Suprapubic skin (tissue), 4 donors: ENCODE measurements at regions not wholly inside any gene's neighbourhood (a gene's known extent, or its start where the extent isn't known, plus 50 kb on each side); places are given as distances from the start of the nearest gene placed in this dataset.

Experiments
- DNase-seq, 2 donors: peaks; one replicate each; pipeline ENCODE4 v3.0.0-alpha.2; 2019; ENCODE audit warnings: low spot score in 2 of 2
- H3K27ac ChIP-seq: fragments of 200-600 bp; sonication (generic); one replicate; pipeline ENCODE4 v1.5.1; 2019
- H3K27me3 ChIP-seq: fragments of 200-600 bp; sonication (generic); one replicate; pipeline ENCODE4 v1.5.1; 2019
- H3K36me3 ChIP-seq: fragments of 200-600 bp; sonication (generic); one replicate; pipeline ENCODE4 v1.5.1; 2019
- H3K4me1 ChIP-seq: fragments of 200-600 bp; sonication (generic); one replicate; pipeline ENCODE4 v1.5.1; 2019
- H3K4me3 ChIP-seq: fragments of 200-600 bp; sonication (generic); one replicate; pipeline ENCODE4 v1.5.1; 2019; ENCODE audit warnings: mild to moderate bottlenecking
- H3K9me3 ChIP-seq: fragments of 200-600 bp; sonication (generic); one replicate; pipeline ENCODE4 v1.5.1; 2019
- CTCF ChIP-seq, 2 donors: fragments of 200-600 bp in 1 of 2; fragments of 450-650 bp in 1 of 2; sonication (generic) in 1 of 2; IDR thresholded peaks; one replicate each; pipeline ENCODE4 v1.5.1; 2016 to 2019; ENCODE audit warnings: antibody characterized with exemption in 2 of 2, mild to moderate bottlenecking in 1 of 2, moderate library complexity in 1 of 2
- EP300 ChIP-seq: sonication (generic); formaldehyde crosslinking; IDR thresholded peaks from one replicate; pipeline ENCODE4 v1.6.1; 2017; ENCODE audit warnings: antibody characterized with exemption
- POLR2A ChIP-seq, 2 donors: fragments of 450-650 bp; IDR thresholded peaks; one replicate each; pipeline ENCODE4 v1.6.1; 2017; ENCODE audit warnings: antibody characterized with exemption in 2 of 2, mild to moderate bottlenecking in 2 of 2, moderate library complexity in 2 of 2
- POLR2AphosphoS5 ChIP-seq, 3 donors: sonication (generic); formaldehyde crosslinking; IDR thresholded peaks; one replicate each; pipeline ENCODE4 v1.6.1; 2017; ENCODE audit warnings: antibody characterized with exemption in 3 of 3
- WGBS: methylation state at CpG from one replicate; pipeline ENCODE4 v1.1.5; 2018; 5-methylcytosine and 5-hydroxymethylcytosine counted together

- 82% methylated on average over 1 of the region's 1 CpG for WGBS
- H3K27ac ChIP-seq = no peak overlapping the region
- no peak for TF ChIP-seq POLR2AphosphoS5 (IDR thresholded peaks at IDR 0.05)
- no peak for TF ChIP-seq EP300
- peaks cover 8% of the 10 kb centered on the region for H3K4me1 ChIP-seq
- H3K9me3 ChIP-seq = no peaks in the 10 kb centered on the region
- no peaks in the 10 kb centered on the region for H3K27me3 ChIP-seq
- DNase-seq = no peak
- H3K36me3 ChIP-seq = no peaks in the 10 kb centered on the region
- no peak overlapping the region for H3K4me3 ChIP-seq
These were observed 179.6 kb upstream of the DIO2 start for GRCh38 chr14:80390906-80391305.

DNA sequence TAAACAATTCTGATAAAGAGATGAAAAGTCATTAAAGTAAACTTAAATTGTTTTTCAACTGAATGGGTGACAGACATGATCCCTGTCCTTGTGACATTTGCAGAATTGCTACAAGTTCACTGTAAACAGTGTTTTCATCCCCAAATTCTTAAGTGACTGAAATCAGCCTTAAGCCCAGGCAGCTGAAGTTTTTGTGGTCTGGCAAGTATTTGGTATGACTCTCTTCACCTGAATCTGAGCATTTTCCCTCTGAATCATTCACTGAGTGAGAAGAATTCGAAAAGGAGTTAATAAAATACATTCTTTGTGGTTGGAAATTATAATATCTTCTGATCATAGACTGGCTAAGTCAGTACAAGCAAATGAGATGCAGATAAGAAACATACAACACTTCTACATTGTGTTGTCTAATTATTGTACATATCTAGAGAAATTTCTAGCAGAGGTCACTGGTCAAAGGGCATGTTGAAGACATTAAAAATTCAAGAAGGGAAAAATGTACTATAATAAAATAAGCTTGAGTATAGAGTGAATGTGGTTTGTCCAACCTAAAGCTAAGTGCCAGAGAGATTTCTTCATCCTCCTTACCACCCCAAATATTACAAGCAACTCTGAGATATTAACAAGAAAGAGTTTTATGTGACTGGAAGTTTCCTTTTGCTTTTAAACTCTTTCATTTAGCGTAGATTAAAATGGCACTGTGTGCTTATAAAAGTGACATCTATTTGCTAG, 177.8 kb upstream of the DIO2 start:
- DNase-seq = no peak
- 53% methylated on average over 2 of the region's 2 CpGs for WGBS
- TF ChIP-seq CTCF (IDR thresholded peaks at IDR 0.05) (no peak), POLR2A (IDR thresholded peaks at IDR 0.05) (no peak), POLR2AphosphoS5 (IDR thresholded peaks at IDR 0.05) (no peak), EP300 (no peak)
- H3K36me3 ChIP-seq = no peaks in the 10 kb centered on the region
- no peak overlapping the region for H3K4me3 ChIP-seq
- no peaks in the 10 kb centered on the region for H3K9me3 ChIP-seq
- no peak overlapping the region for H3K27ac ChIP-seq
- H3K4me1 ChIP-seq = peaks cover 12% of the 10 kb centered on the region
- H3K27me3 ChIP-seq = no peaks in the 10 kb centered on the region

DNA sequence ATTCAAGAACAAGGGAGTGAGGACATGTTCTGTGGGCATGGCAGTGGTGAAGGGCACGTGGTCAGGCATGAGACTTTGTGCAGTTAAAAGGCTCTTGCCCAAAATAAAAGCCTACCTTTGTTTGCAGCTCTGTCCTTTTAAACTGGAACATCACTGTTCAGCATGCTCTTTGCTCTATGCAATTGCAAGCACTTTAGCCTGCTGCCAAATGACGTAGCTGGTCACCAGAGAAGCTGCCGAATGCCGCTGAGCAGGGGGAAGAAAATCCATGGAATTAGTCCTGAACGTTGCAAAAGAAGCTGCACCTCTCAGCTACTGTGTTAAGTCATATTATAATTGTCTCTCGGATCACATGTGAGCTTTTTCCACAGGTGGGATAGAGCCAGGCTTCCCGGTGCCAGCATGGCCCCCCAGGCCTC, 176.3 kb upstream of the DIO2 start:
- TF ChIP-seq CTCF (IDR thresholded peaks at IDR 0.05) (no peak), EP300 (no peak), POLR2AphosphoS5 (IDR thresholded peaks at IDR 0.05) (no peak), POLR2A (IDR thresholded peaks at IDR 0.05) (no peak)
- Histone ChIP-seq H3K27me3 (no peaks in the 10 kb centered on the region), H3K4me3 (no peak overlapping the region), H3K4me1 (peaks cover 15% of the 10 kb centered on the region), H3K27ac (no peak overlapping the region), H3K9me3 (no peaks in the 10 kb centered on the region), H3K36me3 (no peaks in the 10 kb centered on the region)
- DNase-seq = no peak
- WGBS = 43% methylated on average over 7 of the region's 7 CpGs

DNA sequence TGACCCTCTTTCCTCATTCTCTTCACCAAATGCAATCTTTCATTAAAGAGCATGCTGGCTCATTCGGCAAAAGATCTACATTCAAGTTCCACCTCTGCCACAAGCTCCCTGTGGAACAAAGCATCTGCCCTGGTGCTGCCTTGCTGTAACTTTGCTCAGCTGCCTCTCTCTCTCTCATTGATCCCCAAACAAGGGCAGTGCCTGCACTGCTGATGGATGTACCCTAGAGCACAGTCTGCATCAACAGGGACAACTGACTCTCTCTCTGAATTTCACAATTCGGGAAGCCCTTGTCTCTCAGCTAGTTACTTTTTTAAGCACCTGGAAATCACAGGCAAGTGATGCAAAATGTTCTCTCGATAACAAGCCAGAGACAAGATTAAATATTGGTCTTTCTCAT, 174.0 kb upstream of the DIO2 start:
- H3K4me3 ChIP-seq = no peak overlapping the region
- no peaks in the 10 kb centered on the region for H3K36me3 ChIP-seq
- H3K27me3 ChIP-seq = no peaks in the 10 kb centered on the region
- WGBS = 89% methylated on average over 3 of the region's 3 CpGs
- peaks cover 26% of the 10 kb centered on the region for H3K4me1 ChIP-seq
- no peak for TF ChIP-seq EP300
- TF ChIP-seq POLR2A (IDR thresholded peaks at IDR 0.05) = no peak
- TF ChIP-seq POLR2AphosphoS5 (IDR thresholded peaks at IDR 0.05) = no peak
- no peak for TF ChIP-seq CTCF (IDR thresholded peaks at IDR 0.05)
- no peak for DNase-seq
- no peaks in the 10 kb centered on the region for H3K9me3 ChIP-seq
- H3K27ac ChIP-seq = no peak overlapping the region

GRCh38 chr14:80383223-80383622, 171.9 kb upstream of the DIO2 start:
- H3K27ac ChIP-seq = peak overlapping the region; percentile 69
- no peaks in the 10 kb centered on the region for H3K9me3 ChIP-seq
- no peaks in the 10 kb centered on the region for H3K27me3 ChIP-seq
- DNase-seq = no peak
- TF ChIP-seq CTCF (IDR thresholded peaks at IDR 0.05) = no peak
- TF ChIP-seq EP300 = no peak
- TF ChIP-seq POLR2A (IDR thresholded peaks at IDR 0.05) = no peak
- TF ChIP-seq POLR2AphosphoS5 (IDR thresholded peaks at IDR 0.05) = no peak
- 56% methylated on average over 1 of the region's 1 CpG for WGBS
- H3K4me3 ChIP-seq = no peak overlapping the region
- H3K36me3 ChIP-seq = no peaks in the 10 kb centered on the region
- peaks cover 26% of the 10 kb centered on the region for H3K4me1 ChIP-seq
